Mesendoderm (in vitro differentiated cells): ENCODE measurements at regions not wholly inside any gene's neighbourhood (a gene's known extent, or its start where the extent isn't known, plus 50 kb on each side); places are given as distances from the start of the nearest gene placed in this dataset.

Experiments used
- DNase-seq: peaks from one replicate; pipeline ENCODE4 v3.0.0; 2013
- H2AK5ac ChIP-seq: 2 replicates; pipeline ENCODE4 v1.6.1; 2013; ENCODE audit warnings: low read length, inconsistent platforms
- H2BK120ac ChIP-seq: 2 replicates; pipeline ENCODE4 v1.6.1; 2013; ENCODE audit warnings: low read depth, mild to moderate bottlenecking, low read length, moderate library complexity, mixed read lengths
- H2BK15ac ChIP-seq: replicated peaks from 2 replicates; pipeline ENCODE4 v1.6.1; 2013; ENCODE audit warnings: low read depth, mild to moderate bottlenecking, moderate library complexity
- H2BK5ac ChIP-seq: 2 replicates; pipeline ENCODE4 v1.6.1; 2013; ENCODE audit warnings: low read length, inconsistent platforms
- H3K18ac ChIP-seq: 2 replicates; pipeline ENCODE4 v1.6.1; 2013; ENCODE audit warnings: mild to moderate bottlenecking, low read length, mixed read lengths
- H3K23ac ChIP-seq: one replicate; pipeline ENCODE4 v1.6.1; 2013; ENCODE audit warnings: low read length
- H3K27ac ChIP-seq: 2 replicates; pipeline ENCODE4 v1.5.1; 2013; ENCODE audit warnings: low read depth, mild to moderate bottlenecking, inconsistent platforms, low read length, moderate library complexity
- H3K27me3 ChIP-seq: 2 replicates; pipeline ENCODE4 v1.6.1; 2013; ENCODE audit warnings: low read length, control low read depth, mild to moderate bottlenecking, inconsistent platforms; ENCODE audit not compliant: insufficient read depth, poor library complexity
- H3K36me3 ChIP-seq: 2 replicates; pipeline ENCODE4 v1.6.1; 2013; ENCODE audit warnings: low read length, inconsistent platforms; ENCODE audit not compliant: control insufficient read depth, insufficient read depth
- H3K4ac ChIP-seq: one replicate; pipeline ENCODE4 v1.6.1; 2013; ENCODE audit warnings: low read depth, mild to moderate bottlenecking, low read length, moderate library complexity
- H3K4me1 ChIP-seq: 2 replicates; pipeline ENCODE4 v1.6.1; 2013; ENCODE audit warnings: low read depth, low read length, inconsistent platforms; ENCODE audit not compliant: control insufficient read depth
- H3K4me2 ChIP-seq: 2 replicates; pipeline ENCODE4 v1.6.1; 2013; ENCODE audit warnings: low read length
- H3K4me3 ChIP-seq: 2 replicates; pipeline ENCODE4 v1.5.1; 2013; ENCODE audit warnings: mild to moderate bottlenecking, low read length
- H3K56ac ChIP-seq: one replicate; pipeline ENCODE4 v1.6.1; 2013; ENCODE audit warnings: low read length
- H3K79me1 ChIP-seq: 2 replicates; pipeline ENCODE4 v1.6.1; 2013; ENCODE audit warnings: low read length, inconsistent platforms
- H3K79me2 ChIP-seq: 2 replicates; pipeline ENCODE4 v1.6.1; 2013; ENCODE audit warnings: mild to moderate bottlenecking, low read length; ENCODE audit not compliant: control insufficient read depth, insufficient read depth
- H3K9ac ChIP-seq: 2 replicates; pipeline ENCODE4 v1.6.1; 2013; ENCODE audit warnings: low read length, inconsistent platforms
- H4K5ac ChIP-seq: one replicate; pipeline ENCODE4 v1.6.1; 2013; ENCODE audit warnings: low read length
- H4K8ac ChIP-seq: one replicate; pipeline ENCODE4 v1.6.1; 2013; ENCODE audit warnings: low read depth, mild to moderate bottlenecking, control low read depth, low read length, moderate library complexity
- WGBS: extraction: QIAGEN DNeasy Blood & Tissue Kit; methylation state at CpG from one replicate; pipeline ENCODE4 v1.1.7; 2013; ENCODE audit warnings: low lambda C conversion rate, missing lambda C conversion rate; ENCODE audit not compliant: insufficient coverage; ENCODE audit errors: extremely low coverage; 5-methylcytosine and 5-hydroxymethylcytosine counted together

DNA sequence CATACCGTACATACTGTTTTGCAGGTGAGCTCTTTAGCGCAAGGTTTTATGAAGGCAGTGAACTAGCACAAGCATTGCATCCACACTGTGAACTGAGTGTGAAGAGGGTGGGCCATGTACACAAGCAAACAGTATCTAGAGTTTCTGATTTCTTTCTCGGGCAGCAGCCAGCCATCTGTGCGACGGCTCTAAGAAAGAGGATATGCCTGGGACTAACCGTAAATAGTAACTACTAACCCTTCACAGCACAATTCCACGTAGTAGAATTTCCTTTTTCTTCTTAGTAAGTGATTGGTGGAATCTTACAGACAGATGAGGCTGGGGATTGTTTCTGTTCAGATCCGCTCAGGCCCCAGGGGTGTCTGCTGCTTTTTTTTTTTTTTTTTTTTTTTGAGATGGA, 89.0 kb downstream of the DRD1 start:
- no peak for DNase-seq
- WGBS, result no CpG with 5 or more reads among the region's 8 CpGs
- H3K56ac ChIP-seq, result no peak overlapping the region
- H3K79me2 ChIP-seq, result no peaks in the 10 kb centered on the region
- H3K4me2 ChIP-seq, result no peak overlapping the region
- no peak overlapping the region for H3K9ac ChIP-seq
- no peak overlapping the region for H2BK120ac ChIP-seq
- H4K5ac ChIP-seq, result no peak overlapping the region
- no peaks in the 10 kb centered on the region for H3K4me1 ChIP-seq
- no peak overlapping the region for H2BK5ac ChIP-seq
- H4K8ac ChIP-seq, result no peak overlapping the region
- H3K18ac ChIP-seq, result no peak overlapping the region
- H2AK5ac ChIP-seq, result no peak overlapping the region
- H3K79me1 ChIP-seq, result no peaks in the 10 kb centered on the region
- H3K27ac ChIP-seq, result no peak overlapping the region
- H3K4me3 ChIP-seq, result no peak overlapping the region
- no peaks in the 10 kb centered on the region for H3K36me3 ChIP-seq
- no peak overlapping the region for H3K4ac ChIP-seq
- no peak overlapping the region for H2BK15ac ChIP-seq
- no peak overlapping the region for H3K23ac ChIP-seq
- no peaks in the 10 kb centered on the region for H3K27me3 ChIP-seq

DNA sequence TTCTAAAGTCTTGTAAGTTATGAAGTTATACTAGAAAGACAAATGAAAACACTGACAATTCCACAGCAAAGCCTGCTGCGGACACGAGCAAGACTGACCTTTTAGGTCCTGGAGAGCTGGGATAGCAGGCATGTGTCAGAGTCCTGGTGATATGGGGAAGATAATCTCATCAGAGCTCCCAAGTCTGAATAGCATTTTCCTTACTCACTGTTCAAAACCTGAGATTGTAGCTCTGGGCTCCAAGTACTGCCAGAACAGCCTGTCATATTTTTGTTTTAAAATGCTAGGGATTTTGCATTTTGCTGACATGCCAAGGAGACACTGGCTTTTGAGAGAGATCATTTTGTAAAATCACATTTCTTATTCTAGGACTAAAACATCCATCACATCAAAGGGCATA, 90.1 kb downstream of the DRD1 start:
- Histone ChIP-seq H3K56ac (no peak overlapping the region), H3K23ac (no peak overlapping the region), H2BK120ac (no peak overlapping the region), H3K9ac (no peak overlapping the region), H4K8ac (no peak overlapping the region), H3K4ac (no peak overlapping the region), H3K27me3 (no peaks in the 10 kb centered on the region), H4K5ac (no peak overlapping the region), H3K27ac (no peak overlapping the region), H3K4me3 (no peak overlapping the region), H2AK5ac (no peak overlapping the region), H3K4me2 (no peak overlapping the region), H3K4me1 (no peaks in the 10 kb centered on the region), H2BK15ac (no peak overlapping the region), H2BK5ac (no peak overlapping the region), H3K79me2 (no peaks in the 10 kb centered on the region), H3K79me1 (no peaks in the 10 kb centered on the region), H3K18ac (no peak overlapping the region), H3K36me3 (no peaks in the 10 kb centered on the region)
- WGBS, result no CpG with 5 or more reads among the region's 2 CpGs
- no peak for DNase-seq

DNA sequence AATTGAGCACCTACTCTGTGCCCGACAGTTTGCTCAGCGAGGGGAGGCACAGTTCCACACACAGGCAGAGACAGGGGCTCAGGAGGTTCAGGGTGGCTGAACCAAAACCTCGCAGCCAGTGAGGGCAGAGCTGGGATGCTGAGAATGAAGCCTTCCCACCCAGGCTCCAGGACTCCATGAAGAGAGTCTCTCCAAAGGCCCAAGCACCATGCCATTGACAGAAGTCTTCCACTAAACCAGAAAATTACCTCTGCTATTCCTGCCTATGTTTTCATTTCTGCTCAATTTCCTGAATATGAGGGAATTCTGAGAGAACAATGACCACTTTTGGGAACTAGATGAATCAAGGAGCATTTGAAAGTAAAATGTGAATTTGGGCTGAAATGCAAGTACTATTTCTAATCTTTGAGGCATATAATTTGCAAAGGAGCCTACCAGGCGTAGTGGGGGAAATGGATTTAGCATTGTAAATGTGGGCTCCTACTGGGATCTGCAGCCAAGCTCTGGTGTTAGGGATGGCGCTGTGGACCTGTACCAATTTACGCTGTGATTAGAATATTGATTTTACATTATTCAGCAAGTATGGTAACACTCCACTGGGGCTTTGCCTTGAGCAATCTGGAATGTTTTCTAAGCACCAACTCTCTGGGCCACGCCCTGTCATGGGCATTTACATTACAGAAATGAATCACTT, 91.9 kb downstream of the DRD1 start:
- no peak overlapping the region for H3K56ac ChIP-seq
- no peak overlapping the region for H2BK120ac ChIP-seq
- no CpG with 5 or more reads among the region's 7 CpGs for WGBS

GRCh38 chr5:175351126-175351525, 92.9 kb downstream of the DRD1 start:
- Histone ChIP-seq H3K4me1 (no peaks in the 10 kb centered on the region), H3K56ac (no peak overlapping the region), H4K8ac (no peak overlapping the region), H3K79me2 (no peaks in the 10 kb centered on the region), H3K79me1 (no peaks in the 10 kb centered on the region), H3K18ac (no peak overlapping the region), H3K23ac (no peak overlapping the region), H3K27ac (no peak overlapping the region), H2BK120ac (no peak overlapping the region), H3K4ac (no peak overlapping the region), H3K27me3 (no peaks in the 10 kb centered on the region), H3K4me3 (no peak overlapping the region), H2BK5ac (no peak overlapping the region), H3K36me3 (no peaks in the 10 kb centered on the region), H4K5ac (no peak overlapping the region), H2BK15ac (no peak overlapping the region), H3K9ac (no peak overlapping the region), H3K4me2 (no peak overlapping the region), H2AK5ac (no peak overlapping the region)
- no CpG with 5 or more reads among the region's 7 CpGs for WGBS
- no peak for DNase-seq

More for the DNA sequence above, 91.9 kb downstream of the DRD1 start:
- no peak overlapping the region for H2BK5ac ChIP-seq
- H4K5ac ChIP-seq, result no peak overlapping the region
- H3K9ac ChIP-seq, result no peak overlapping the region
- DNase-seq, result no peak
- no peak overlapping the region for H3K18ac ChIP-seq
- no peak overlapping the region for H3K27ac ChIP-seq
- no peak overlapping the region for H3K4me2 ChIP-seq
- no peak overlapping the region for H4K8ac ChIP-seq
- no peaks in the 10 kb centered on the region for H3K79me2 ChIP-seq
- H3K23ac ChIP-seq, result no peak overlapping the region
- no peaks in the 10 kb centered on the region for H3K36me3 ChIP-seq
- H3K79me1 ChIP-seq, result no peaks in the 10 kb centered on the region
- H2BK15ac ChIP-seq, result no peak overlapping the region
- H3K4me1 ChIP-seq, result no peaks in the 10 kb centered on the region
- H3K4ac ChIP-seq, result no peak overlapping the region
- H3K4me3 ChIP-seq, result no peak overlapping the region
- H3K27me3 ChIP-seq, result no peaks in the 10 kb centered on the region
- H2AK5ac ChIP-seq, result no peak overlapping the region

DNA sequence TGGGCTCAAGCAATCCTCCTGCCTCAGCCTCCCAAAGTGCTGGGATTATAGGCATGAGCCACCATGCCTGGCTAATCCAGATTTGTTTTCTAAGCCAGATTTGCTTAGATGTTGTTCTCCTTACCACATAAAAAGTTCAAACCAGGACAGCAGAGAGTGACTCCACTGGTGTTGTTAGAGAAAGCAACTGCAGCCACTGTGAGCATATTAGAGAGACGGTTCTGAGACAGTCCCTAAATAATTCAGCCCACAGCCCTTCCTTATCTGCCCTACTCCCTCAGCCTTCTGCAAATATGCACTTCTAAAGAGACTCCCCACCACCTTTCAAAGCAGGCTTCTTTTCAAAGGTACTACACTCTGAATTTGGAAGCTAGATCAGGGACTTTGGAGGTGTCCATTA, 96.1 kb downstream of the DRD1 start:
- no peak overlapping the region for H2BK15ac ChIP-seq
- no CpG with 5 or more reads among the region's 1 CpG for WGBS
- H3K79me2 ChIP-seq, result no peaks in the 10 kb centered on the region

GRCh38 chr5:175347027-175347426, 97.0 kb downstream of the DRD1 start:
- no peak overlapping the region for H4K8ac ChIP-seq
- no peaks in the 10 kb centered on the region for H3K79me2 ChIP-seq
- H2BK5ac ChIP-seq, result no peak overlapping the region
- H3K4me2 ChIP-seq, result no peak overlapping the region
- WGBS, result no CpG with 5 or more reads among the region's 5 CpGs
- no peak overlapping the region for H3K27ac ChIP-seq
- H2BK15ac ChIP-seq, result no peak overlapping the region
- no peaks in the 10 kb centered on the region for H3K79me1 ChIP-seq
- no peaks in the 10 kb centered on the region for H3K27me3 ChIP-seq
- no peak for DNase-seq
- H3K9ac ChIP-seq, result no peak overlapping the region
- no peak overlapping the region for H4K5ac ChIP-seq
- H3K56ac ChIP-seq, result no peak overlapping the region
- H3K23ac ChIP-seq, result no peak overlapping the region
- no peak overlapping the region for H2BK120ac ChIP-seq
- H3K4me3 ChIP-seq, result no peak overlapping the region
- H2AK5ac ChIP-seq, result no peak overlapping the region
- no peak overlapping the region for H3K18ac ChIP-seq
- H3K4ac ChIP-seq, result no peak overlapping the region
- peaks cover 2% of the 10 kb centered on the region for H3K4me1 ChIP-seq
- H3K36me3 ChIP-seq, result no peaks in the 10 kb centered on the region

More for the DNA sequence above, 96.1 kb downstream of the DRD1 start:
- H3K56ac ChIP-seq, result no peak overlapping the region
- no peak overlapping the region for H3K4me2 ChIP-seq
- H3K4me3 ChIP-seq, result no peak overlapping the region
- DNase-seq, result no peak
- H2AK5ac ChIP-seq, result no peak overlapping the region
- no peak overlapping the region for H4K5ac ChIP-seq
- H2BK5ac ChIP-seq, result no peak overlapping the region
- H3K36me3 ChIP-seq, result no peaks in the 10 kb centered on the region
- H3K27ac ChIP-seq, result no peak overlapping the region
- H4K8ac ChIP-seq, result no peak overlapping the region
- H3K4ac ChIP-seq, result no peak overlapping the region
- no peak overlapping the region for H3K9ac ChIP-seq
- no peaks in the 10 kb centered on the region for H3K79me1 ChIP-seq
- no peak overlapping the region for H2BK120ac ChIP-seq
- H3K18ac ChIP-seq, result no peak overlapping the region
- no peaks in the 10 kb centered on the region for H3K27me3 ChIP-seq
- H3K23ac ChIP-seq, result no peak overlapping the region
- peaks cover 2% of the 10 kb centered on the region for H3K4me1 ChIP-seq
